ENCODE measurements at regions not wholly inside any gene's neighbourhood (a gene's known extent, or its start where the extent isn't known, plus 50 kb on each side); places are given as distances from the start of the nearest gene placed in this dataset.

- DNase-seq (ENCODE audit: low read depth in 1 of 2, low spot score in 1 of 2) = no peak
- no peaks in the 10 kb centered on the region for H3K27me3 ChIP-seq (ENCODE audit: insufficient read depth, poor library complexity, severe bottlenecking)
- TF ChIP-seq GABPA (IDR thresholded peaks at IDR 0.05; ENCODE audit: low read depth) (no peak), CTCF (IDR thresholded peaks at IDR 0.05; ENCODE audit: insufficient read depth, low read length) (no peak), POLR2AphosphoS5 (IDR thresholded peaks at IDR 0.05; ENCODE audit: low read depth) (no peak), REST (IDR thresholded peaks at IDR 0.05; ENCODE audit: insufficient replicate concordance, low read depth) (no peak), SPI1 (IDR thresholded peaks at IDR 0.05; ENCODE audit: borderline replicate concordance, low read depth) (no peak)
- no peak overlapping the region for H3K27ac ChIP-seq (replicated peaks)
- no peak overlapping the region for H3K4me3 ChIP-seq (replicated peaks; ENCODE audit: insufficient read depth, low read length)
Observed at GRCh38 chr2:239590995-239591915, 190.4 kb upstream of the HDAC4 start.

GRCh38 chr2:239590276-239590675, 189.5 kb upstream of the HDAC4 start:
- TF ChIP-seq SPI1 (IDR thresholded peaks at IDR 0.05; ENCODE audit: borderline replicate concordance, low read depth) (no peak), CTCF (IDR thresholded peaks at IDR 0.05; ENCODE audit: insufficient read depth, low read length) (no peak), REST (IDR thresholded peaks at IDR 0.05; ENCODE audit: insufficient replicate concordance, low read depth) (no peak), POLR2AphosphoS5 (IDR thresholded peaks at IDR 0.05; ENCODE audit: low read depth) (no peak), GABPA (IDR thresholded peaks at IDR 0.05; ENCODE audit: low read depth) (no peak)

GRCh38 chr2:239589833-239590232, 189.0 kb upstream of the HDAC4 start:
- H3K4me3 ChIP-seq (replicated peaks; ENCODE audit: insufficient read depth, low read length) = no peak overlapping the region
- H3K27me3 ChIP-seq (ENCODE audit: insufficient read depth, poor library complexity, severe bottlenecking) = no peaks in the 10 kb centered on the region
- no peak overlapping the region for H3K27ac ChIP-seq (replicated peaks)
- TF ChIP-seq CTCF (IDR thresholded peaks at IDR 0.05; ENCODE audit: insufficient read depth, low read length) (no peak), SPI1 (IDR thresholded peaks at IDR 0.05; ENCODE audit: borderline replicate concordance, low read depth) (no peak)
- no peak for DNase-seq (ENCODE audit: low read depth in 1 of 2, low spot score in 1 of 2)

More at GRCh38 chr2:239590276-239590675, 189.5 kb upstream of the HDAC4 start:
- no peaks in the 10 kb centered on the region for H3K27me3 ChIP-seq (ENCODE audit: insufficient read depth, poor library complexity, severe bottlenecking)
- H3K27ac ChIP-seq (replicated peaks) = no peak overlapping the region
- H3K4me3 ChIP-seq (replicated peaks; ENCODE audit: insufficient read depth, low read length) = no peak overlapping the region
- no peak for DNase-seq (ENCODE audit: low read depth in 1 of 2, low spot score in 1 of 2)
